ENCODE measurements at regions not wholly inside any gene's neighbourhood (a gene's known extent, or its start where the extent isn't known, plus 50 kb on each side); places are given as distances from the start of the nearest gene placed in this dataset.

GRCh38 chr4:131499141-131499873 lies 1649.8 kb upstream of the PCDH10 start:
- WGBS, 2 donors, result 67 to 70% methylated on average over 10 of the region's 10 CpGs
- FAIRE-seq (no peak), ATAC-seq (no peak), DNase-seq (no peak)
- Histone ChIP-seq H3K27me3 (no peaks in the 10 kb centered on the region), H3K27ac (no peak overlapping the region), H3K4me1 (no peaks in the 10 kb centered on the region), H3K9me3 (no peaks in the 10 kb centered on the region), H3K4me3 (no peak overlapping the region), H3K36me3 (no peaks in the 10 kb centered on the region)
- intact Hi-C loops (cut with DNase I), result no loop called here
- TF ChIP-seq CTCF (IDR thresholded peaks at IDR 0.05), result no peak

GRCh38 chr4:131509521-131509920 lies 1639.6 kb upstream of the PCDH10 start:
- FAIRE-seq (no peak), ATAC-seq (no peak), DNase-seq (no peak)
- Histone ChIP-seq H3K4me3 (no peak overlapping the region), H3K27me3 (no peaks in the 10 kb centered on the region), H3K27ac (no peak overlapping the region), H3K36me3 (no peaks in the 10 kb centered on the region), H3K4me1 (no peaks in the 10 kb centered on the region), H3K9me3 (no peaks in the 10 kb centered on the region)
- intact Hi-C loops (cut with DNase I), result no loop called here
- WGBS, 2 donors, result 19 to 30% methylated on average over 3 of the region's 3 CpGs
- TF ChIP-seq CTCF (IDR thresholded peaks at IDR 0.05), result no peak

GRCh38 chr4:131526686-131527085 lies 1622.4 kb upstream of the PCDH10 start:
- Histone ChIP-seq H3K9me3 (no peaks in the 10 kb centered on the region), H3K4me1 (no peaks in the 10 kb centered on the region), H3K27ac (no peak overlapping the region), H3K36me3 (no peaks in the 10 kb centered on the region), H3K4me3 (no peak overlapping the region), H3K27me3 (no peaks in the 10 kb centered on the region)
- TF ChIP-seq CTCF (IDR thresholded peaks at IDR 0.05), result no peak
- FAIRE-seq (no peak), DNase-seq (no peak), ATAC-seq (no peak)
- intact Hi-C loops (cut with DNase I), result no loop called here
- WGBS, 2 donors, result 73 to 78% methylated on average over 1 of the region's 1 CpG

GRCh38 chr4:131531087-131531486 lies 1618.0 kb upstream of the PCDH10 start:
- Histone ChIP-seq H3K27ac (no peak overlapping the region), H3K36me3 (no peaks in the 10 kb centered on the region), H3K9me3 (no peaks in the 10 kb centered on the region), H3K27me3 (no peaks in the 10 kb centered on the region), H3K4me3 (no peak overlapping the region), H3K4me1 (no peaks in the 10 kb centered on the region)
- ATAC-seq (no peak), FAIRE-seq (no peak), DNase-seq (no peak)
- WGBS, 2 donors, result 66 to 74% methylated on average over 6 of the region's 6 CpGs
- intact Hi-C loops (cut with DNase I), result no loop called here
- no peak for TF ChIP-seq CTCF (IDR thresholded peaks at IDR 0.05)

GRCh38 chr4:131534944-131535645 lies 1614.0 kb upstream of the PCDH10 start:
- ATAC-seq (no peak), FAIRE-seq (no peak), DNase-seq (no peak)
- Histone ChIP-seq H3K27ac (no peak overlapping the region), H3K9me3 (no peaks in the 10 kb centered on the region), H3K27me3 (no peaks in the 10 kb centered on the region), H3K4me1 (no peaks in the 10 kb centered on the region), H3K4me3 (no peak overlapping the region), H3K36me3 (no peaks in the 10 kb centered on the region)
- intact Hi-C loops (cut with DNase I), result no loop called here
- 59 to 64% methylated on average over 7 of the region's 7 CpGs for WGBS, 2 donors
- no peak for TF ChIP-seq CTCF (IDR thresholded peaks at IDR 0.05)

Measured in pancreas (tissue), 10 donors.